ENCODE measurements at regions not wholly inside any gene's neighbourhood (a gene's known extent, or its start where the extent isn't known, plus 50 kb on each side); places are given as distances from the start of the nearest gene placed in this dataset.

GRCh38 chr12:59039005-59039404 is 118.7 kb upstream of the LRIG3 start:
- no peak for DNase-seq

GRCh38 chr12:59036973-59037762 is 116.9 kb upstream of the LRIG3 start:
- no peak for DNase-seq

GRCh38 chr12:59036347-59036746 is 116.0 kb upstream of the LRIG3 start:
- no peak for DNase-seq

- no peak for DNase-seq
These were observed 111.0 kb upstream of the LRIG3 start for GRCh38 chr12:59031313-59031712.

DNA sequence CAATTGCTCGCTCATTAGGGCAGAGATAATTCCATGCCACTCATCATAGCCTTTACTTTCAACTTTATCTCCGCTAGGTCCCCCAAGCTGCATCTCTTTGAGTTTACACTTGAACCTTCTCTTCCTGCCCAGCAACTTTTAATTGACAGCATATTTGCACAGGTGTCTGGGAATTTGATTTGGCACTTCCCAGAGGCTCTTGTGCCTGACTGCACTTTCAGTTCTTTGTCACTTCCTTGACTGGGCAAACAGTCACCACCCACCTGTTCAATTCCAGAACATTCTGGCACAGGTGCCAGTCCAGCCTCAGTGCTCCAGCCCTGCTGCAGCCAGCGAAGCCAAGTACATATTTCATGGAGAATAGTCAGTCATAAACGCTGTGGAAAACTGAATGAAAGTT is 110.1 kb upstream of the LRIG3 start:
- DNase-seq = no peak

GRCh38 chr12:59027199-59027598 is 106.9 kb upstream of the LRIG3 start:
- DNase-seq = no peak

GRCh38 chr12:59023861-59024424 is 103.6 kb upstream of the LRIG3 start:
- no peak for DNase-seq

DNA sequence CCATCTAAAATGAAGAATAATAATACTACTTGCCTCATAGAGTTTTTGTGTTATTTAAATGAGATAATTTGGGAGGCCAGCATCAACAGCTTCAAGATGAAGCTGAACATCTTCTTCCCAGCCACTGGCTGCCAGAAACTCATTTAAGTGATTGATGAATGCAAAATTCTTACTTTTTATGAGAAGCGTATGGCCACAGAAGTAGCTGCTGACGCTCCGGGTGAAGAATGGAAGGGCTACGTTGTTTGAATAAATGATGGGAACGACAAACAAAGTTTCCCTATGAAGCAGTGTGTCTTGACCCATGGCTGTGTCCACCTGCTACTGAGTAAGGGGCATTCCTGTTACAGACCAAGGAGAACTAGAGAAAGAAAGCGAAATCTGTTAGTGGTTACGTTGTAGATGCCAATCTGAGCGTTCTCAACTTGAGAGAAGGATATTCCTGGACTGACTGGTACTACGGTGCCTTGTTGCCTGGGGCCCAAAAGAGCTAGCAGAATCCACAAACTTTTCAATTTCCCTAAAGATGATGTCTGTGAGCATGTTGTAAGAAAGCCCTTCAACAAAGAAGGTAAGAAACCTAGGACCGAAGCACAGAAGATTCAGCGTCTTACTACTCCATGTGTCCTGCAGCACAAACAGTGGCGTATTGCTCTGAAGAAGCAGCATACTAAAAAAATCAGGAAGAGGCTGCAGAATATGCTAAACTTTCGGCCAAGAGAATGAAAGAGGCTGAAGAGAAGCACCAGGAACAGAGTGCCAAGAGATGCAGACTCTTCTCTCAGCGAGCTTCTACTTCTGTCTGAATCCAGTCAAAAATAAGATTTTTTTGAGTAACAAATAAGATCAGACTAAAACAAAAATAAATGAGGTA is 100.0 kb upstream of the LRIG3 start:
- no peak for DNase-seq

DNA sequence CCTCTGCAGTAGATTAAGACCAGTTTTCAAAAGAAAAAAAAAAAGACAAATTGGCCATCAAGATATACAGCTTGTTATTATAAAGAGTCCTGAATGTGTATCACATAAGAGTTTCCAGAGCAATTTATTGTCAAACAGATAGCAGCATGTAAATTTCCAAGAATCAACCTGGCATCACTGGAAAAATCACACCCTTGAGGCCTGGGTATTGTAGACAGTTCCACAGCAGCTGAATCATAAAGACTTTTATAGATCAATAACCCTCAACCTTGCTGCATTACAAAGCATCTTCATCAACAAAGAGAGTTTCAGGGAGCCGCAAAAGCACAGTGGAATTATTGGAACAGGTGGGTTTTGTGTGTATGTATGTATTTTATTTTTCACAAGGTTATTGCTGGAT is 94.6 kb upstream of the LRIG3 start:
- DNase-seq = no peak

GRCh38 chr12:59010941-59011340 is 90.6 kb upstream of the LRIG3 start:
- DNase-seq = no peak

GRCh38 chr12:59010118-59010517 is 89.8 kb upstream of the LRIG3 start:
- DNase-seq = no peak

DNA sequence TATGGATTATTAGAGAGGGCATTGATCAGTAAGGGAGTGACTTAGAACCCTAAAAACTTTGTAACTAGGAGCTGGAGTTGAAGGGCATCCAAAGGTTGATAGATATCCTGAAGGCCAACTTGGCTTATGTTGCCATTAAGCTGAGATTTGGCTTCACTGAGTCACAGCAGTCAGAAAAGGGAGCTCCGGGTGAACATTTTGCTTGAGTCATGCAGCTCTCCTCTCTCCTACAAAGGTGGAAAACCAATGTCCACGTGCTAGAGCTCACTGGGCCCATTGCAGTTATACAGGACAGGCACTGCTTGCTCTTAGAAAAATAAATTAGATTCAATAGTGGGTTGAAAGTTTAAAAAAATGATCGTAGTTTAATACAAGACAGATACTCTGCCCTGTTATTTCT is 87.3 kb upstream of the LRIG3 start:
- no peak for DNase-seq

DNA sequence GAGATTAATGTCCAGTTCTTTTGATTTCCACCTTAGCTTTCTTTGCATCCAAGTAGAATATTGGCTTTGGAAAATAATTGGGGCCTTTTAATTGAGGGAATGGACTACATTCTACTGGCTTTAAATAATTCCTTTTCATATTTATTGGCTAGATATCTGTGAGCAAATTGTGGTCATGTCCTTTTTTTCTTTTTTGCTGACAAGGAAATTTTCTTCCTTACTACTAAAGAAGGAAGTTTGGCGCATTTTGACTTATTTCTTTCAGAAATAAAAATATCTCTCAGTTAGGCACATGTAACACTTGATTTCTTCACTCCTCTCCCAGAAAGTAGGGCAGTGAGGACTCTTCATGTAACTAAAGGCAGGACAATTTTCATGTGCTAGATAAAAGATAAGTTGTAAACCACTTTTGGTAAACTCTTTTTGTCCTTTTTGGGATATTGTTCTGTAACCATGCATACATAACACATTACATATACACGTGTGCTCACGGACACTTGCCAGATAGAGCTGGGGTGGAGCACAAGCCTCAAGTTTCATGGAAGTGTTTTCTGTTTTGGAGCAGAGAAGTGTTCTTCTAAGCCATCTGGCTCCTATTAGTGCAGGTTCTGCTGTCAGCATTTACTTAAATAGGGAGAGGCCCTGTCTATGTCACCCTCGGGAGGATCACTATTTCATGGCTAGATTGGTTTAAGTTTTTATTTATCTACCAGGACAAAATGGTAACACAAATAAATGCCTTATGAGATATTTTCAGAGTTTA is 85.1 kb upstream of the LRIG3 start:
- no peak for DNase-seq

GRCh38 chr12:59004456-59004855 is 84.2 kb upstream of the LRIG3 start:
- no peak for DNase-seq

DNA sequence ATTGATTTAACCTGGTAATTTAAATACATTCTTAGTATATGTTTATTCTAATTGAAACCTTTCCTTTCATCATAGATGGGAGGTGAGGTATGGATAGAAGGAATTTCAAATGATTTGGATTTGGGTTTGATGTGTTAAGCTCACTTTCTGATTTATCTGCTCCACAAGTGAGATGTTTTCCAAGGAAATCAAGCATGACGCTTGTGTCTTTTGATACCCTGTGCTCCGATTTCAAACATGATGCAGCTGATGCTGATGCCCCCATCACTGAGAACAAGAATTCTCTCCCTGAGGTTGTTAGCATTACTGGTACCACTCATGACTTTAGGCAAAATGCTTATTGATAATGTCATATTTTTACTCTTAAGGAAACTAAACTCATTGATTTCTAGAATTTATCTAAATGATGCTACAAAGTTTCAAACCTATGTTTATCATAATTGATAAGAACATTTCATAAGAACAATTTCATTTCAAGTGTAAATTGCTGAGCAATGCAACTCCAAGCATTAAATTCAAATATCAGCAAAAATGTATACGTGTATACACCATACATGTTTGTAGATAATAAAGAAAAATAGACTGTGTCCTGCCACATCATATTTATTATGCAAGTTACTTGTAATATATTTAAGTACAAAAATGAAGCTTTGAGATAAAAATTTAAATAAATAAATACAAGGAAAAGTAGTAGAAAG is 75.5 kb upstream of the LRIG3 start:
- no peak for DNase-seq

- DNase-seq = no peak
These were observed 68.5 kb upstream of the LRIG3 start for GRCh38 chr12:58988643-58989344.

- DNase-seq = no peak
These were observed 61.7 kb upstream of the LRIG3 start for GRCh38 chr12:58981961-58982360.

GRCh38 chr12:58980768-58981167 is 60.5 kb upstream of the LRIG3 start:
- no peak for DNase-seq

GRCh38 chr12:58978717-58979116 is 58.4 kb upstream of the LRIG3 start:
- no peak for DNase-seq

DNA sequence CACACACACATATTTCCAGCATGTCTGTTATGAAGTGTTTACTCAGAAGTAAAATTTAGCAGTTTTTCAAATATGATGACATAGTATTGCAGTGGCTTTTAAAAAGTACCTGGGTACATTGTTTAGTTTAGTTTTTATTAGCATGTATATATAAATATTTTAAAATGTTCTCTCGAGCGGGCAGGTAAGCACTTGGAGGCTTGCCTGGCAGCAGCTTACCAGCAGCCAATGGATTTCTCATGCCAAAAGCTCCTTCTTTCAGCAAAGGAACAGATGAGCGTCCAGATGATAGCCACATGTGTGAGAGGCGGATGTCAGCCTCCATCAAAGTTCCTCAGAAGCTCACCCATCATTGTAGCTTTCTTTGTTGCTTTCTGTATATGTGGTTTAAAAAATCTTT is 57.2 kb upstream of the LRIG3 start:
- DNase-seq = no peak

GRCh38 chr12:58976146-58976545 is 55.8 kb upstream of the LRIG3 start:
- DNase-seq = no peak

Measured in stimulated activated CD4-positive, alpha-beta T cell treated with anti-CD3 and anti-CD28 coated beads, Interleukin-4, amount 100 ng/mL, for 4 hours (primary cell).